ENCODE measurements at regions not wholly inside any gene's neighbourhood (a gene's known extent, or its start where the extent isn't known, plus 50 kb on each side); places are given as distances from the start of the nearest gene placed in this dataset.

DNA sequence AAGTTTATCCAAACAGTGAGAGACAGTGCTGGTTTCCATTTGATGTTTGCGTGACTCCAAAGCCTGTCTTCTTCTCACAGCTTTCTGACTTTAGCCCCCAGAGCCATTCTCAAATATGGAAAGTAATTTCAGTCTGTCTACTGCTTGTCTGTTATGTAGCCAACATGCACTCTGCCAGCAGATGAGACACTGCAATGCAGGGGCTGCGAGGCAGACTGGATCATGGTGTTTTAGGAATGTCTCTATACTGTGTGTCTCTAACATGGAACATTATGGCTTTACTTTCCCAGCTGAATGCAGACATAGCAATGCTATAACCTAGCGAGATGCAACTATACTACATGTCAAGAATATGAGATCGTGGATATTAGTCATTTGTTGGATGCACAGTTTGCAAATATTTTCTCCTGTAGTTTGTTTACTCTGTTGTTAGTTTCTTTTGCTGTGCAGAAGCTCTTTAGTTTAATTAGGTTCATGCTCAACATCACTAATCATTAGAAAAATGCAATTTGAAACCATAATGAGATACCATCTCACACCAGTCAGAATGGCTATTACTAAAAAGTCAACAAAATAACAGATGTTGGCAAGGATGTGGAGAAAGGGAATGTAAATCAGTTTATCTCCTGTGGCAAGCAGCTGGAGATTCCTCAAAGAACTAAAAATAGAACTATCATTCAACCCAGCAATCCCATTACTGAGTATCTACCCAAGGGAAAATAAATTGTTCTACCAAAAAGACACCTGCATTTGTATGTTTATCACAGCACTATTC lies 235.8 kb upstream of the TMTC1 start:
- no peak for DNase-seq (ENCODE audit: low read depth)

DNA sequence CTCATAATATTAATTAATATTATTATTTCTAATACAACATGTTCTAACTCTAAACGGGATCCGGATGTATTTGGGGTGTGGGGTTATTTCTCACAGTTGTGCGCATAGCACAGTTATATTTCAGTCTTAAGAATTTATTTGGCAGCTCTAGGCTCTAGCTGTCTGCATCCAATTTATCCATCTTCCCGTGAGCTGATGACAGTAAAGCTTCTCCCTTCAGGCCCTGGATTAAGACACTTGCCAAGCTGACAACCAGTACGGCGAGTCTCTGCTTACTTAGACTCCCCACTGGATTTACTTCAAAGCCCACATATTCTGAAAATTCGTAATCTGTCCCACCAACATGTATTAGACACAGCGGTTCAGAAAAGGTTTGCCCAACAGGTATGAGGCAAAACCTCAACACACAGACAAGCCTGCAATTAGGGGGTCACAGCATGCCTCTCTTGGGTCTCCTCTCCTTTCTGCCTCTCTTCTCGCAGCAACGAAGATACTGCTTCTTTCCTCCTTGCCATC lies 232.9 kb upstream of the TMTC1 start:
- DNase-seq (ENCODE audit: low read depth): no peak

DNA sequence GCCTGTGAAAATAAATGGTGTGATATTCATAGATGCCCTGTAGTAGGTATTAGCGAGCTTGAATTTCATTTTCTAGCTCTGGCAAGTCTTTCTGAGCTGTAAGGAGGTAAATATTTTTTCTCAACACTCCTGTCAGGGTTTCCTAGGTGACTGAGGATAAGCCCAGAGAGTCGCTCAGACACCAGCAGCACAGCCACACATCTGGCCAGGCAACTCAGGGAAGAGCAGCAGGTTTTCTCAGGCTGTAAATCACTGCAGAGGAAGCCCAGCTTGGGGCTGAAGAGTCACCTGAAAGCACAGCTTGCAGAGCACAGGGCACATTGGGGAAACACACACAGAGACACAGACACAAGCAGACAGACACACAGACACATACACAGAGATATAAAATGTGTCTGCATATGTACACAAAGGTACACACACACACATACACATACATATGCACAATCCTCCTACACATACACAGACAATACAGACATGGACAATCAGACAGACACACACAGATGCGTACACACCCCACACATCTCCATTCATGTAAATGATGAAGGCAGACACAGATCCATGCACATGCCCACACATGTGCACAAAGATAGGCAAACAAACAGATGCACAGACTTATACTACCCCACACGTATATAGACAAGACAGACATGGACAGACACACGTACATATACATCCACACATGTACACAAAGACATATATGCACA lies 232.0 kb upstream of the TMTC1 start:
- no peak for DNase-seq (ENCODE audit: low read depth)

DNA sequence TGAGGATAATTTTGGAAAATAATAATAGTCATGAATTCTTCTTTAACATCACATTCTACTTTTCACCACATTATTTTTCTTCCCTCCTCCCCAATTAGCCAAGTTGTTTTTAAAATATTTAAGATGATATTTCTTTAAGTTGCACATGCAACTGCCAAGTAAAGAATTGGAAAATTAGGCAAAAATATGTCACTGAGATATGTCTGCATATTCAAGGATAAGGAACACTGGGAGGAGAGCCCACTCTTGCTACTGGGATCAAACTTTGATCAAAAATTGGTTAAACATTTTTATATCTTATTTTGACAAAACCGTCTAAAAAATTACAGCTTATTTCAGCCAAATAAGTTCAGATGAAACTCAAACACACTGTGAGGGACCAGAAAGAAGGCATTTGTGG lies 231.2 kb upstream of the TMTC1 start:
- DNase-seq (ENCODE audit: low read depth): no peak

DNA sequence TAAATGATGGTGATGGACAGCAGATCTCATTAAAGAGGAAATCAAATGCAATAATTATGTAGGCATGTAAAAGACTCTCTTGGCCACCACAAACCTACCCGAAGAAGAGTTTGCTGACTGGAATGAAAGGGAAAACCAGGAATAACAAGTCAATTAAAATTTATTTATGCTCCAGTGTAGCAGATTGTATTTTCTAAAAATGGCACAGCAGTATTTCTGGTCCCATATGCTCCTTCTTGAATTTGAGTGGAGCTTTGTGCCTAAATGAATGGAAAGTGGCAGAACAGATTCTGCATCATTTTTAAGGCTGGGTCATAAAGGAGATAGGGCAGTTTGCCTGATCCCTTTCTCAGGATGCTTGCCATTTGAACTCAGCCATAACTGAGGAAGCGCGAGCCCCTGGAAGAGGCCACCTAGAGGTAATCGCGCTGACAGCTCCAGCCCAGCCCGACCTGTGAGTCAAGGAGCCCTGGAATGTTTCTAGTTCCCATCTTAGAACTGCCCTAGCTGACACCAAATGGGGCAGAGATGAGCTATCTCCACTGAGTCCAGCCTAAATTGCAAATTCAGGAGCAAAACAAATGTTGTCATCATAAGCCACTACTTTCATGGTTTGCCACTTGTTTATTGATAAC lies 229.2 kb upstream of the TMTC1 start:
- DNase-seq (ENCODE audit: low read depth): no peak

DNA sequence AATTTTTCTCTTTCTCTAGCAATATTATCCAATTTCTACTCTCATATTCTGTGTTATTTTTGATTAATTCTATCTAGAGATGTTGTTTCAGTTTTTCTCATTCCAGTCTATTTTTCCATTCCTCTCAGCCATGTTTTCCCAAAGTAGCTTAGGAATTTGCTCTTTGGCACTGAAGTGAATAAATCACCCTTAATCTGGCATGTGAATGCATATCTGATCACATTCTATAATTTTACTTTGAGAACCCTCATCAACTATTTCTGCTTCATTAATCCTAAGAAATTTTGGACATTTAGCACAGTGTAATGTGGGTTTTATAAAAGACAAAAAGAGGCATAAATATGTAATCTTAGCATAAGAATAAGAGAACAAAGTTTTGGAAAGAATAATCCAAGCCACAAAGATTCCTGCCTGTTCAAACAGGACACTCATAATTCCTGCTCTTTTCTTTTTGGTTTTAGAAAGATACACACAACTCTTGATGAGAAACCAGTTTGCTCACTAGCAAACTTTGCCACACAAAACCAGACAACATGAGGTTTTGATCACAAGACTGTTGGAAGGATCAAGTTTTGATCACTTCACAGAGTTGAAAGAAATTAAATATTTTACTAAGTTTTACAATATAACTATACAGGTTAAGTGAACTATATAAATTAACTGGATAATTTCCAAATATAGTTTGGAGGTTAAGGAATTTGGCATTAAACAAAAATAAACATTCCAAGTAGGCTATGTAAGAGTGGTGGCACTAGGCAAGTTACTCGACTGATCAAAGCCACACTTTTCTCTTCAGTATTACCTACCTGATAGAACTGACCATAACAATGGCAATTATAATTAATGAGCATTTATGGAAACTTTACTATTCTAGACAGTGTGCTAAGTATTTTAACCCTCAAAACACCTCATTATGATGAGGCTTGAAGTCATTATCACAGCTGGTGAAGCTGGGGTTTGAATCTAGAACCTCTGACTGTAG lies 226.6 kb upstream of the TMTC1 start:
- DNase-seq (ENCODE audit: low read depth): peak; percentile 61

DNA sequence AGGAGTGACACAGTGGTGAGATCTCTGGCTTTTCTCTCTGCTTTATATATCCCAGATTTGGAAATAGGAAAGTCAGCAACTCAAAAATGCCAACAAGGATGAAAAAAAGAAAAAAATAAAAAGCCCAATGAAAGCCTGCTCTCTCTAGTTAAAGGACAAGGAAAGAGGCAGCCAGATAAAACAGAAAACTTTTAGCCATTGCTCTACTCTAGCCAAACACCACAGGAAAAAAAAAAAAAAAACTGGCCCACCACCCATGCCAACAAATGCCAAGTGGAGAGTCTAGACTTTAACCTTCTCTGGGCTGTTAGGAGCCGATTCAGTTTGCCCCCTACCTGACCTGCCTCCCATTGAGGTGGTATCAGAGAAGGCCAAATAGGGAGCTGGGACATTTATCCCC lies 222.3 kb upstream of the TMTC1 start:
- no peak for DNase-seq (ENCODE audit: low read depth)

DNA sequence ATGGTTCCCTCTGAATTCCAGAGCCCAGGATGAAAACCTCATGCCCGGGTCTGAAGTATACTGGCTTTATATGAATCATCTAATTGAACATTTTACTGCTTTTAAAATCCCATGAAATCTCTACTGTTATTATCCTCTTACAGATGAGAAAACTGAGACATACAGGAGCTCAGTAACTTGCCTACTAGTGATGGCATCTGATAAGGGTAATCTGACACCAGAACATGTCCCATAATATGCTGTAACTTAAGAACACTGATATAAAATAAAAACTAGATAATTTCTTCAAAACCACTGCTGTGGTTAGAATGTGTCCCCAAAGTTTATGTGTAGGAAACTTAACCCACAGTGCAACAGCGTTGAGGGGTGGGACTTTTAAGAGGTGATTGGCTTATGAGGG lies 219.6 kb upstream of the TMTC1 start:
- DNase-seq (ENCODE audit: low read depth): no peak

DNA sequence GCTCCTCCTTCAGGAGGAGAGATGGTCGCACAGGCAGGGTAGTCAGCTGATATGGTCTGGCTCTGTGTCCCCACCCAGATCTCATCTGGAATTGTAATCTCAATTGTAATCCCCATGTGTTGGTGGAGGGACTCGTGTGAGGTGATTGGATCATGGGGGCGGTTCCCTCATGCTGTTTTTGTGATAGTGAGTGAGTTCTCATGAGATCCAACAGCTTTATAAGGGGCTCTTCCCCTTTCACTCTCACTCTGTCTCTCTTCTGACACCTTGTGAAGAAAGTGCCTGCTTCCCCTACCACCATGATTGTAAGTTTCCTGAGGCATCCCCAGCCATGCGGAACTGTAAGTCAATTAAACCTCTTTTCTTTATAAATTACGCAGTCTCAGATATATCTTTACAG lies 218.9 kb upstream of the TMTC1 start:
- DNase-seq (ENCODE audit: low read depth): no peak

DNA sequence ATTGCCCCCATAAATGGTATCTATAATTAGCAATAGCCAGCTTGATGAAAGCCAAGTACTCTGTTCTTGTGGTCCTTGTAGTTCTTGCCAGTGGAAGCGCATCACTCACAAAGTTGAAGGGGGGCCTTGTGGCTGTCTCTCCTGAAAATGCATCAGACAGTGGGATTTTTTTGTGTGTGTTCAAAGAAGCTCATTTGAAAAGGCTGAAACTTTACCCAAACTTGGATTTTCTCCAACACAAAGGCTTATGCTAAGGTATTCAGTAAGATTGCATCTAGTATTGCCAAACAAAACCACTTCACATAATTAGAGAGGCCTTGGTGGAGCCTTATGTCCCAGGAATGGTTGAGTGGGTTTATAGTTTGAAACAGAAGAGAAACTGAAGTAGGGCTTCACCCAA lies 216.7 kb upstream of the TMTC1 start:
- DNase-seq (ENCODE audit: low read depth): no peak

DNA sequence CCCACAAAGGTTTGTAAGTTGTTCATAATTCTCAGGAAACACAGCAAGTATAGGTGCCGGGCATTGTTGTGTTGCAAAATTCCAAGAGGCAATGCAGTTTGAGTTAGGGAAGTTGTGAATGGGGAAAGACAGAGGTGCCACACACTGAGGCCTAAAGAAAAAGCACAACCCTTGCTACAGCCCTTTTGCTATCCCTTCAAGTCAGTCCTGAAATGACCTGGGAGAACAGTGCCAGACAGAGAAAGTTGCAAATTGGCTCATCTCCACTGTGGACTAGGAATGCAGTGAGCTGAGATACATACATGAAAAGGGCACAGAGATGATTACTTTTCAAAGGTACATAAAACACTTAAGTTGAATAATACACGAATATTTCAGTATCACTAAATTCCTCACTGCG lies 213.3 kb upstream of the TMTC1 start:
- no peak for DNase-seq (ENCODE audit: low read depth)

DNA sequence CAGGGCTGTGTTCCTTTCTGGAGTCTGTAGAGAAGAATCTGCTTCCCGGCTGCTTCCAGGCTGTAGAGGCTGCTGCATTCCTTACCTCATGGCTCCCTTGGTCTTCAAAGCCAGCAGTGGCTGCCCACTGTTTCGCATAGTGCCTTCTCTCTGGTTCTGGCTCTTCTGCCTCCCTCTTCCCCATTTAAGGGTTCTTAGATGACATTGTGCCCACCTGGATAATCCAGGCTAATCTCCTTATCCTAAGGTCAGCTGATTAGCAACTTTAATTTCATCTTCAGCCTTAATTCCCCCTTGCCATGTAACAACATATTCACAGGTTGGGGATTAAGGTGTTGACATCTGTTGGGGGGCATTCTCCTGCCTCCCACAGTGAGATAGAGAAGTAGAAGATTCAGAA lies 208.6 kb upstream of the TMTC1 start:
- DNase-seq (ENCODE audit: low read depth): no peak

DNA sequence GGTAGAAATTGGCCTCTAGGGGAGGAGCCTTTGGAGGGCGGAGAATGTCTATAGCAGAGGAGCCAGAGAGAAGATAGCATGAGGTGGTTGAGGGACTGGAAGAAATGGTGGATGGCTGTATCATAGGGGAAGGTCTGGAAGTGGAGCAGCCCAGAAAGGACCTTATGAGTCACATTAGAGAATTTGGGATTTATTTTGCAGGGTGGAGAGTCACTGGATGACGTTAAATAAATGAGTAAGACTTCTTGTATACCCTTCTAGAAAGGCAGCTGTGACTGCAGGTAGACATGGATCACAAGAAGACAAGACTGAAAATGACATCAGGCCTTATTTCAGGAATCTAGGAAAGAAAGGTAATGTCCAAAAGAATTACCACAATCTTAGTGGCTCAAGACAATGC lies 208.2 kb upstream of the TMTC1 start:
- DNase-seq (ENCODE audit: low read depth): peak; percentile 74

DNA sequence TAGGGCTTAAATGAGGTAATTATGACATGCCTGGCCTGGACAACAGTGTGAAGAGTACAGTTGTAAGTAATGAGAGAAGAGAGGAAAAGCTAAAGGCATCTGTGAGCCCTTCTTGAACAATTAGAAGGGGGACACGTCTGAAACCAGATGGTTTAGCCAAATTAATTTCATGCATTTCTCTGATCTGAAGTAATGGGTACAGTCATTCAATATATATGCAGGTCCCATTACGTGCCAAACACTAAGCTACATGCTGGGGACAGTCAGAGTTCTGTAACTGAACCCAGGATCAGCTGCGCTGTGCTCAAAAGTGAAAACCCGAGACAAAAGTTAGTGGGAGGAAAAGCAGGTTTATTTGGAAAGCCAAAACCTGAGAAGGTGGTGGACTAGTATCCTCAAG lies 207.2 kb upstream of the TMTC1 start:
- no peak for DNase-seq (ENCODE audit: low read depth)

DNA sequence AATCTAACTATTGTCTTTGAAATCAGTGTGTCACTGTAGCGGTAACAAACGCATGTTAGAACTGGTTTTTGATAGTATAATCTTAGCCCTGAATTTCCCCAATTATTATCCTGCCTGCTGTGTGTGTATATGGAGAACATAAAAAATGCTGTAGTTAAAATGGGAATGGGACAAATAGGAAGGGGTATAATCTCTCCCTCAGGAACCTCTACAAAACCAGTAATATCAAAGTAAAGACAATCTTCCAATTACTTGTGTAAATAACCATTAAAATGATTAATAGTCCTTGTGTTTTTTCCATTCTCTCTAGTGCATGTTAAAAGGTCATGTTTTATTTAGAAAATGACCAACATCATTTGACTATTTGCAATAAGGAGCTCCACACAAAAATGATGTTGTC lies 200.1 kb upstream of the TMTC1 start:
- no peak for DNase-seq (ENCODE audit: low read depth)

DNA sequence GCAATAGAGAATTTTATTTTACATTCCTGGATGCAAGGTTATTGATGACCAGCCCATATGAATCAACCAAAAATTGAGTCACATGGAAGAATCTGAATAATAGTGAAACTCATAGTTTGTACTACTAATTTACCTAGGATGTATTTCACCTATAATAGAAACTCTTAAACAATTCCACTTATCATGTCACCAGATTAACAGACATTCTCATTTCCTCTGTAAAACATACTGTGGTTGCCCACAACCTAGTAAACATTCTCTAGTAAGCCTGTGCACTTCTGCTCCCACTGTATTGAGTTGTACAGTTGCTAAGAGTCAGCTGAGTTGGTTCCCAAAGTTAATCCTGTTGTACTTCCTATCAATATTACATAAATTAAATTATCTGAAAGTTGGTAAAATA lies 196.6 kb upstream of the TMTC1 start:
- no peak for DNase-seq (ENCODE audit: low read depth)

DNA sequence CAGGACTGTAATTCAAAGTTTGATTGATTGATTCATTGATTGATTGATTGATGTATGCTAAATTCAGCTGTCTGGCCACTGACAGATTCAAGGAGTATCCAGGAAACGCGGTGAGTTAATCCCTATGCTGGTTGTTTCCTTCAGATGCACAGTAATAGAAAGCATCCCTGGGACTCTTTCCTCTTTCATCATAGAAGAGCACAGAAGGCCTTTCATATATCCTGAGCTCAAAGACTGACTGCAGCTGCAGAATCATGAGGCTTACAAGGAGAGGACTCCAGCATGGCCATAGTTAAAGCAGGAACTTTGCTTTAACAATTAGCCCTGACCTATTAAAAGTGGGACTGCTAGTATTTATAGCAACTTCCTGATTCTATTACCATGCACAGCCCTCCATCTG lies 187.7 kb upstream of the TMTC1 start:
- DNase-seq (ENCODE audit: low read depth): no peak

DNA sequence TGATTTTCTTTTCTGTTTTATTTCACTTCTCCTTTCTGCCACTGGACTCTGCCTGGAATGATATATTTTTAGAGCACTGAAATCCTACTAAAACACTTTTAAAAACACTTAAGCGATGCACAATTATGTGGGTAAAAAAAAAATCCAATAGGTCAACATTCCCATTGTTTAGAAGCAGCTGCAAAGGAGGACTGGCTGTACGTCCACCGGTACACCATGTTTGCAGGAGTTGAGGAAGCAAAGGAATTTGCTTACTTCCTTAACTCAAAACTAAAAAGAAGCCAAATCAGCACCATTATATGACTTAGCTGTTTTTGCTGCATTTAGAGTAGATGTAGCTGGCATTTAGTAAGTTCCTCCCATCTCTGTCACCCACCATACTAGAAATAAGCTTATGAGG lies 186.8 kb upstream of the TMTC1 start:
- DNase-seq (ENCODE audit: low read depth): no peak

DNA sequence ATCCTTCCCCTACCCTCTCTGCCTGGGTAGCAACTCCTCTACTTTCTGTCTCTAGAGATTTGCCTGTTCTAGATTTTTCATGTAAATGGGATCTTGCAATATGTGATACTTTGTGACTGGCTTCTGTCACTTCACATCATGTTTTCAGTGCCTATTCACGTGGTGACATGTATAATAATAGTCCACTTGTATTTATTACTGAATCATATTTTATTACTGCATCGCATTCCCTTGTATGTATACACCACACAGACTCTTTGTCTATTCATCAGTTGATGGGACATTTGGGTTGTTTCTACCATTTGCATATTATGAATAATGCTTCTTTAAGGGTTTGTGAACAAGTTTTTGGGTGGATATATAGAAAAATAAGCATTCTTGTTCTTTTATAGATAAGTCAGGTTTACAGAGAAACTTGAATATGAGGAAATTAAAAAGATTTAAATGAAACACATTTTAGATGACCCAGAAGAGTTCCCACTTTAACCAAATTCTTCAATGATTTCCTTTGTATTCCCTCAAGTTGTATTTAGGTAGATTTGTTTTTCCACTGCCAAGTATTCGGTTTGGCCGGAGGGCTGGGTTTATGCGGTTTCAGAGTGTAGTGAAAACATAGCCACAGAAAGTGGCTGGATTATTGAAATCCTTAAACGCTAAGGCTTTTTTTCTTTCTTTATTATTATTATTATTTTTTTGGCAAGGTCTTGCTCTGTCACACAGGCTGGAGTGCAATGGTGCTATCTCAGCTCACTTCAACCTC lies 178.7 kb upstream of the TMTC1 start:
- DNase-seq (ENCODE audit: low read depth): no peak

DNA sequence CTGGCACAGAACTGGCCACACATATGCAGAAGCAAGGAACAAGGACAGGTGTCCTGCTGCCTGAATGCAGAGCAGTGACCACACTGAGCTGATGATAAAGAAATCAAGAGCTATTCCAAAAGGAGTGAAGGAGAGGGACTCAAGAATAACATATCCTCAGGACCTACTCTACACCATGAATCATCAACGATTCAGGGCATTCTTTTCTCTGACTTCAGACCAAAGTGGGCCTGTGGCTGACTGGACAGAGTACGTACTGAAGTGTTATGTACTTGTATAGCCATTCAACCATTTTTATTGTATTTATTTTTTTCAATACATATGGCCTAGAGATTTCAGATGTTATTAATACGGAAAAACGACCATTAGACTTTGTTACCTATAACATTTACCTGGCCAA lies 177.5 kb upstream of the TMTC1 start:
- peak; percentile 38 for DNase-seq (ENCODE audit: low read depth)

DNA sequence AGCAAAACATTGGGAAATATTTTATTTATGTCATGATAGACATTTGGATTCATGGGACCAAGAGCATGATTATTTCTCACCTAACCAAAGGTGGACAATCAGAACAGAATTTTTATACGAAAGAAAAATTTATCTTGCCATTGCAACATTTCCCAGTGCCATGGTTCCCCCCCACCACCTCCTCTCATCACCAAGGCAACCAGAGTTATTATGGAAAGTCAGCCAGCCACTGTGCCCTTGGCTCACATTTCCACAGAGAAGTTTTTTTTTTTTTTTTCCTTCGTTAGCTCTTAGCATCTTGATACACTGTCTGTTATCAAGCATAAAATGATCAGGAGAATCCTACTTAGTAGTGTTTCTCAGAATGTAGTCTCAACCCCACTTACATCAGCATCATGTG lies 176.4 kb upstream of the TMTC1 start:
- no peak for DNase-seq (ENCODE audit: low read depth)

Data from HS-27A (cell line).